ENCODE measurements at regions not wholly inside any gene's neighbourhood (a gene's known extent, or its start where the extent isn't known, plus 50 kb on each side); places are given as distances from the start of the nearest gene placed in this dataset.

DNA sequence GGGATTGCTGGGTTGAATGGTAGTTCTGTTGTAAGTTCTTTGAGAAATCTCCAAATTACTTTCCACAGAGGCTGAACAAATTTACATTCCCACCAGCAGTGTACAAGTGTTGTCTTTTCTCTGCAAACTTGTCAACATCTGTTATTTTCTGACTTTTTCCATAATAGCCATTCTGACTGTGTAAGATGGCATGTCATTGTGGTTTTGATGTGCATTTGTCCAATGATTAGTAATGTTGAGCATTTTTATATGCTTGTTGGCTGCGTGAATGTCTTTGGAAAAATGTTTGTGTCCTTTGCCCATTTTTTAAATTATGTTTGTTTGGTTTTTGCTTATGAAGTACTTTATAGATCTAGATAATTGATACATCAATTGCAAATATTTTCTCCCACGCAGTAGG is 1025.0 kb downstream of the JRKL start:
- no peak for DNase-seq (ENCODE audit: low read depth)
- H3K4me3 ChIP-seq (ENCODE audit: low read depth, low read length) = no peak overlapping the region

DNA sequence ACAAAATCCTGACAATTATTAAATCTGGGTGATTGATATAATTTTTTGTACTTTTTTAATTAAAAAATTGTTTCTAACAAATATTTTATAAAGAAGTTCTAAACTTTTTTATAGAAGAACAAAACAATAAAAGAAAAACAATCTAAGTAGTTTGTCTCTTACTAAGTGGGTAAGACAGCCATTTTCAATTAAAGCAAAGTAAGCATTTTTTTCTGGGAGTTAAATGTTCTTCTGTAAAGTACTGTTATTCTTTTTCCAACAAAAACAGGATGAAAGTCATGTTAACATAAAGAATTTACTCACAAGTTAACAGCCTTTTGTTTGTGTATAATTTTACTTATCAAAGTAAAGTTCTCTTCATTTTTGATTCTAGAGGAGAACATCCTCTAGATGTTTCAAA is 1029.9 kb downstream of the JRKL start:
- H3K4me3 ChIP-seq (ENCODE audit: low read depth, low read length) = no peak overlapping the region
- no peak for DNase-seq (ENCODE audit: low read depth)

DNA sequence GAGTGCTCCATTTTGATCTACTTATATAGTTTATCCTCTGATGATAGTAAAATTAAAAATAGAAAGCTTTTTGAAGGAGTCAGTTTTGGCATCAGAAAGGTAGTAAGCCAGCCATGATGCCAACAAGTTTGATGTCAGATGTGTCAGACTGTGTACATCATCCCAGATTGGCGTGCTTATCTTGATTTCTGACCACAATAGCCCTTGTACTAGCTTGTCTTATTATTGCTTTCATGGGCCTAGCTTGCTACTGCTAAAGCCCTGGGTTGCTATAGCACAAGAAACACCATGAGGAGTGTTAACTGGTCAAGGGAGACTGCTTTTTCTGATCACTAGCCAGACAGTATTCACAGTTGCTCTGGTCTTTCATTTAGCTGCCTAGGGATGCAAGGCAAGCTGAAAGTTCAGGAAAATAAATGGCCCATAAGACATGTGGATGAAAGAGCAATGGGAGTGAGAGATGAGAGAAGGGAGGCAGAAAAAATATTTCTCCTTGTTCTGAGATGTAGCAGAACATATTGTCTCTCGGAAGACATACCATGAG is 1038.5 kb downstream of the JRKL start:
- DNase-seq (ENCODE audit: low read depth) = no peak
- no peak overlapping the region for H3K4me3 ChIP-seq (ENCODE audit: low read depth, low read length)

DNA sequence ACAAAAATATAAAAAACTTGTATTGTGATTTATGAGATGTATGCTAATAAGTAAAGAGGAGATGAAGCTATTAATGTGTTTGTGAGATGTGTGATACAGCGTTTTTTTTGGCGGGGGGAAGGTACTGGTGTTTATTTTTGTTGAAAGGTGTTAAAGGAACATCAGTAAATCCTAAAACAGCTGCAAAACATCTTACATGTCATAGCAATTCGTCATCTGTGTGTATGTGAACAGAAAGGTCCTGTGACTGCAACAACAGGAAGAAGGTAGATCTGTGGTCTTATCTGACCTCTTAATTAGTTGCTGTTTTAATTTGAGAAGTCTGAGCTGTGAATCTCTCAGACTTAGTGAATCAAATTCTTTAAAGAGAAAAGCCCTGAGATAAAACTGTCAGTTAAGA is 1041.1 kb downstream of the JRKL start:
- no peak for DNase-seq (ENCODE audit: low read depth)
- H3K4me3 ChIP-seq (ENCODE audit: low read depth, low read length) = no peak overlapping the region

DNA sequence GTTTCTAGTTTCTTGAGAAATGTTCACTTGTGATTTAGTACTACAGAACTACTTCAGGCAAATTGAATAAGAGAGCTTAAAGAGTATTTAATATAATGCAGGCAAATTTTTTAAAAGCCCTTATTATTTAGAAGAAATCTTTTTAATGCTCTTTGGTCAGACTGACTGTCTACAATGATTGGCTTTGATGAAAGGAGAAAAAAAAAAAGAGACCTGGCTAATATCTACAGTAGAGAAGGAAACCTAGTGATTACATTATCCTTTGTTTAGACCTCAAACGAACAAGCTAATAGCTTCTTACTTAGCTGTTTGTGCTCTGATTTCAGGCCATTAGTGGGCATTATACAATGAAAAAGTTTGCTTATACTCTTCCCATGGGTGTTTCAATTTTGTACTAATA is 1043.1 kb downstream of the JRKL start:
- DNase-seq (ENCODE audit: low read depth) = no peak
- H3K4me3 ChIP-seq (ENCODE audit: low read depth, low read length) = no peak overlapping the region

DNA sequence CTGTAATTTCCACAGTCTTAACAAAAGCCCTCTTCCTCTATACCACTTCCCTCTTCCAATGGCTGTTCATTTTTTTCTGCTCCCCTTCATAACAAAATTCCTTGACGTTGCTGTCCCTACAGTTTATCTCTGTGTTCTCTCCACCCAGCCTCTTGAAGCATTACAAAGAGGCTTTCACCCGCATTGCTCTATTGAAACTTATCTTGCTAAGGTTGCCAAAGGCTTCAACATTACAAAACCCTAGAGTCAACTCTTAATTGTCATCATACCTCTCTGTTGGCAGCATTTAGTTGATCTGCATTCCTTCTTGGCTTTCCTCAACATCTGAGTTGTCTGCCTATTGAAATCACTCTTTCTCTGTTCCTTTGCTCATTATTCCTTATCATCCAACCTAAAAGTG is 1055.7 kb downstream of the JRKL start:
- H3K4me3 ChIP-seq (ENCODE audit: low read depth, low read length) = no peak overlapping the region
- DNase-seq (ENCODE audit: low read depth) = no peak

DNA sequence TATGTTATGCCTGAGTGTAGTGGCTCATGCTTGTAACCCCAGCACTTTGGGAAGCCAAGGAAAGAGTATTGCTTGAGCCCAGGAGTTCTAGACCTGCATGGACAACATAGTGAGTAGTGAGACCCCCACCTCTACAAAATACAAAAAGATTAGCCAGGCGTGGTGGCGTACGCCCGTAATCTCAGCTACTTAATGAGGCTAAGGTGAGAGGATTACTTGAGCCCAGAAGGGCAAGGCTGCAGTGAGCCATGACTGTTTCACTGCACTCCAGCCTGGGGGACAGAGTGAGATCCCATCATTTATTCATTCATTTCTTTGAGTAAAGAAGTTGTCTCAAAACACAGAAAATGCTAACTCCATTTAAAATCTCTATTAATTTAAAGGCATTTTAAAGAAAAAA is 1061.6 kb downstream of the JRKL start:
- H3K4me3 ChIP-seq (ENCODE audit: low read depth, low read length) = no peak overlapping the region
- no peak for DNase-seq (ENCODE audit: low read depth)

DNA sequence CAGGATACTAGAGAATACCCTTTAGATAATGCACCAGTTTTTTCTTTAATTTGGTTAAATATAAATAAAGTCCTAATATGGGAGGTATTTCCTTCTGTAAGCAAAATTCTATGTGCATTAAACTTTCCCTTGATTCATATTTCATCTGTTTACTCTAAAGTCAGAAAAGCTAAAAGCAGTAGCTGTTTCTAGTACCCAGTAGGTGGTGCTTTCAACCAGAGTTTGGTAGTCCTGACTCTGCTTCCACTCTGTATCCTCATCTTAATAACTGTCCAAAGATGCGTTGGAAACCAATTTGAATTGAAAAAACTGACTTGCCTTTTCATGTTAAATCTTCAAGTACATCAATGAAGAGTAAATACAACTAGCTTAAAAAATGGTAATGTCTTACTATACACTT is 1065.2 kb downstream of the JRKL start:
- no peak overlapping the region for H3K4me3 ChIP-seq (ENCODE audit: low read depth, low read length)
- DNase-seq (ENCODE audit: low read depth) = peak; percentile 4

DNA sequence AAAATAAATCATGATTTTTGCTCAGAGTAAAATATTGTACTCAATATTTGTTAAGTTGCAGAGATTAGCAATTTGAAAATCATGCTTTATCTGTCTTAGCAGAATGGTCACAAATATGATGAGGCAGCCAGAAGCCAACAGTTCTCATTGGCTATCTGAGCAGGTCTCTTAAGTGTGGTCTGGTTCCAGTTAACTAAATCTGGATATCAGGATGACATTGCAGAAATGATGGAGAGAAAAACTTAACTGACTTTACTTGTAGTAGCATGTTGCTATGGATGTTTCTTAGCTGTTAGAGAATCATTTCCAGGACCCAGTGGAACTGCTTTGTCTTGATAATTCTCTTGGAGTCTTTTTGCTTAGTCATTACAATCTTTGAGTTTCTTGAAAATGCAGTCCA is 1070.3 kb downstream of the JRKL start:
- no peak for DNase-seq (ENCODE audit: low read depth)
- no peak overlapping the region for H3K4me3 ChIP-seq (ENCODE audit: low read depth, low read length)

DNA sequence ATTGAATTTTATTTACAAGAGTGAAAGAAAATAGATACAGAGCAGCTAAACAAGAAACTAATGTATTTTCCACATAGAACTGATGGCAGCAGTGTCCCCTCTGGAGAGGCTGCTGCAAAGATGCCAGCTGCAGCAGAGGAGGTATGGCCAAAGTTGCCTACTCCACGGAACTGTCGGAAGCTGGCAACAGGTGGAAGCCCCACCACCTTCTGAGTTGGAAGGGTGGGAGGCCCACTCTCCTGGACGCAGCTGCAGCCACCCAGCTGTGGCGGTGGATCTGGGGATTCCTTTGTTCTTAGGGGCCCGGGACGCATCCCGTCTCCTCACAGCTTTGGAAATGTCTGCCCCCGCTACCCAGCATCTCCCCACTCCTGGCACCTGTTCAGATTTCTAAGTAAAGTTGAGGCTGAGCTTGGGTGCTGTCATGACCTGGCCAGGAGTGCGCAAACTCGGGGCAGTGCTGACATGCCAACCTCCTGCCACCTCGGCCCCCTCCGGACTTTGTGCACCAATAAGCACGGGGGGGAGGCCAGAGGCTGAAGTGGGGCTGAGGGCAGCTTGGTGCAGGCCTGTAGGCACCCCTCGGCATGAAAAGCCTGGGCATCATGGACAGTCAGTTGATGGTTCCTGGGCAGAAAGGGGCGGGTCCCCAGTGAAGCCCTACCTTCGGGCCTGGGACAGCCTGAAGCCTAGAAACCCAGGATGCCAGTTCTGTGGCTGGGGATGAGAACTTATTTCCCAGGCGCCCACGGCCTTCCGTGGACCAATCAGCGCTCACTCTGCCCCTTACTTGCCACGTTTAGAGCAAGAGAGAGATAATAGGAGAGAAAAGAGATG is 1071.4 kb downstream of the JRKL start:
- no peak for DNase-seq (ENCODE audit: low read depth)
- no peak overlapping the region for H3K4me3 ChIP-seq (ENCODE audit: low read depth, low read length)

DNA sequence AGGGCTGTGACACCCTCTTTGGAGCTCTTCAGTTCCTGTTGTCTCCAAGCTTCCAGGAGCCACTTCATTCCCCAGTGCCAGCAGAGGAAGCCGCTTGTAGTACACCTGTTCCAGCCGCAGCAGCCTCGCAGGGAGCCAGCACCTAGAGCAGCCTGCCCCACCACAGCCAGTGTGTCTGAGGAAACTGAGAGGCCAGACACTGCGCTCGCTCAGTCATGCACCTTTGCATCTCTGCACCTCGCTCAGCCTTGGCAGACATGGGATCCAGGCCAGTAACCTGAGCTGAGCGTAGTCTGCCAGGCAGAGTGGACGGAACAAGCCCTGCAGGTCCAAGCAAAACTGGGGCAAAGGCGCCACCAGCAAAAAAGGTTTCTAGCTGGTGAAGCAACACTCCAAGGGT is 1072.1 kb downstream of the JRKL start:
- DNase-seq (ENCODE audit: low read depth) = no peak
- H3K4me3 ChIP-seq (ENCODE audit: low read depth, low read length) = no peak overlapping the region

DNA sequence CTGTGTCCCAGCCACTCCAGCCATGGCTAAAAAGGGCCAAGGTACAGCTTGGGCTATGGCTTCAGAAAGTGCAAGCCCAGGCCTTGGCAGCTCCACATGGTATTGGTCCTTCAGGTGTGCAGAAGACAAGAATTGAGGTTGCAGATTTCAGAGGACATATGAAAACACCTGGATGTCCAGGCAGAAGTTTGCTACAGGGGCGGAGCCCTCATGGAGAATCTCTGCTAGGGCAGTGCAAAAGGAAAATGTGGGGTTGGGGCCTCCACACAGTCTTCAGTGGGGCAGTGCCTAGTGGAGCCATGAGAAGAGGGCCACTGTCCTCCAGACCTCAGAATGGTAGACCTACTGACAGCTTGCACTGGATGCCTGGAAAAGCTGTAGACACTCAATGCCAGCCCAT is 1074.1 kb downstream of the JRKL start:
- DNase-seq (ENCODE audit: low read depth) = no peak
- H3K4me3 ChIP-seq (ENCODE audit: low read depth, low read length) = no peak overlapping the region

DNA sequence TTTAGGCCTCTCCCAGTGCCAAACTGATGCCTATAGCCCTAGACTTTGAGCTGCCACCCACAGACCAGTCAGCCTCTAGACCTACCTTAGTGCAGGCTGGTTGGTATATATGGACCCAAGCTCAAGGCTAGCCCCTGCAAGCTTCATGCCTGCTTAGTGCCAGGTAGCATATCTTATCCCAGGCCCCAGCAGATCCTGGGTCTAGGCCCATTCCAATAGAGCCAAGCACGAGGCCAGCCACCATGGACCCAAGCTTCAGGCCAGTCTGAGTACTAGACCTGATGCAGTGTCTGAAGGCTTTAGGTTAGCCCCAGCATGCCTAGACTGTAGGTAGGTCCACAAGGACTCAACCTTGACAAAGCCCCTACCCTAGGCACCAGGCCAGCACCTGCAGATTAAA is 1081.7 kb downstream of the JRKL start:
- DNase-seq (ENCODE audit: low read depth) = no peak
- H3K4me3 ChIP-seq (ENCODE audit: low read depth, low read length) = no peak overlapping the region

DNA sequence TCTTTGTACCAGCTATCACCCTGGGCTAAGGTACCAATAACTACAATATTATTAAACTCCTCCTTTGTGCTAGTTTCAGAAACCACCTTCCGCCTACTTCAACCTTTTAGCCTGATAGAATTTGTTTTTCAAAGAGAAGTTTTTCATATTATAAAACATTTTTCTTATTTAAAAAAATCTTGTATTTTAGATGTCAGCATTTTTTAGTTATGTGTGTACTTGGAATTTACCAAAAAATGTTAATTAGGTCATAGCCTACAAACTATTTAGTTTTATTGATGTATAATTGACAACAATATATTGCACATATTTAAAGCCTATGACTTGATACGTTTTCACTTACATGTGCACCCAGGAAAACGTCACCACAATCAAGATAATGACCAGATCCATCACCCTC is 1097.6 kb downstream of the JRKL start:
- H3K4me3 ChIP-seq (ENCODE audit: low read depth, low read length) = no peak overlapping the region
- DNase-seq (ENCODE audit: low read depth) = no peak

DNA sequence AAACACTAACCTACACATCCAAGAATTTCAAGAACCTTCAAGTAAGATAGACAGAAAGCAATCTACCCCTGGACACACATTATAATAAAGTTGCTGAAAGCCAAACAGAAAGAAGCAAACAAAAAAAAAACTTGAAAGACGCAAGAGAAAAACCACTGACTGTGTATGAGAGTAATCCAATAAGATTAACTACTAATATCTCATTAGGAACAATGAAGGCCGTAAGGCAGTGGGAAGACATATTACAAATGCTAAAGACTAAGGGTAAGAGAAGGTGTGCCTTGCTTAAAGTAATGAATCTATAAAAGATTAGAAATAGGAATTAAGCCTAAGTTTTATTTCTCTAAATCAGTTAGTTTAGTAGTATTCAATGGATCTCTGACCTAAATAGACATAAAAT is 1109.1 kb downstream of the JRKL start:
- no peak for DNase-seq (ENCODE audit: low read depth)
- no peak overlapping the region for H3K4me3 ChIP-seq (ENCODE audit: low read depth, low read length)

DNA sequence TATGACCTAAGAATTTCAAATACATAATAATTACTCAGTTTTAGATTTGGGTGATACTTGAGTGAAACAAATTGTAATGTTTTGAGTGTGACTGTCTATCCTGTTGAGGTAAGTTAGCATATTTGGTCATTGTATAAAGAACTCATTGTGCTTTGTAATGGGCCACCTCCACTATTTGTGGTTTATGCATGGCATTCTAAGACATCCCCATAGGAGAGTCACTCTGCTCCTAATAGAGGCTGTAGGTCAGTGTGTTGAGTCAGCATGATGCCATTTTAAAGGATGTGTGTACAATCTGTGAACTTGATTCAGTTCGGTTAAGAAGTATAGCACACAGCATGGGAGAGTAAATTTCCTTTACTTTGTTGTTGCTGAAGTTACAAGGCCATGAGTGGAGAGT is 1112.4 kb downstream of the JRKL start:
- H3K4me3 ChIP-seq (ENCODE audit: low read depth, low read length) = no peak overlapping the region
- peak; percentile 25 for DNase-seq (ENCODE audit: low read depth)

DNA sequence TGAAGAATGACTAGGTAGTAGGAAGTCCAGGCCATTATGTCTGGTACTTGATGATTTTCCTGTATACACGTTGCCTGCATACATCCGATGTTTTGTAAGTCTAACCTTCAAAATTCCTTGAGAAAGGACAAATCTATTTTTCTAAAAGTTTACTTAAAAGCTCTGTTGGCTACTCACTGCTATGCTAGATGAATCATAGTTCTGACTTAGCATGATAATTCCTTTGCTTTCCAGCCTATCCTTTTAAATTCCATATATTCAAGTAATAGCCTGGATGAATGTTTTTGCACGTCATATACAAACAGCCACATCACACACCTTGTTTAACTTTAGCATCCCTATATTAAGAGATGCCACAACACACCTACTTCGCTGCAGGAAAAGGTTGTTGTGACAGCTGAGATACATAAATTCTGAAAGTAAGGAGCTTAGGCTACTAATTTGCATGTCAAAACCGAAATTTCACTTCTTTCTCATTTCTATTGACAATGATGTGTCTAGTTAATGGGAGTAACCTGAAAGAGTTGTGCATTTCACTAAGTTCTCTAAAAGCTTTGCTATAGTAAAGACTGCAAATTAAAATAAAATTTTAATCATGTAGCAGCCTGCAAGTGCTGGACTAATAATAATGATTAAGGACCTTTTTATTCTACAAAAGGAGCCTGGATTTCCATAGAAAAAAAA is 1116.4 kb downstream of the JRKL start:
- no peak overlapping the region for H3K4me3 ChIP-seq (ENCODE audit: low read depth, low read length)

DNA sequence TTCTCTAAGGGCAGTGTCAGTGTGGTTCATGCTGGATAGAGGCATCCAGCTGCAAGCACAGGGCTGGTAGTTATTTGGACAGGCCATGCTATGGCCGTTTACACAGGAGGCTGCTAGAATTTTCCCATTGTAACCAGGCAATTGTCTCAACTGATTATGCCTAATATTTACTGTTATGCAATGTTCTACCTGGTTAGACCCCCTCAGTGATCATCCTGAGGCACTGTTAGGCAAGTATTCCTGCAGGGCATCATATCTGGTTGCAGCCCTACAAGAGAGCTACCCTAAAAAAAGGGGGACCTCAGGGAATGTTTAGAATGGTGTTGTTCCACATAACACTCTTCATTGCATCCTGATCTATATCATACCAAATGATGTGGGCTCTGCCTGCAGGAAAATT is 1124.6 kb downstream of the JRKL start:
- DNase-seq (ENCODE audit: low read depth) = no peak
- no peak overlapping the region for H3K4me3 ChIP-seq (ENCODE audit: low read depth, low read length)

More for the DNA sequence above, 1116.4 kb downstream of the JRKL start:
- DNase-seq (ENCODE audit: low read depth) = peak; percentile 1

DNA sequence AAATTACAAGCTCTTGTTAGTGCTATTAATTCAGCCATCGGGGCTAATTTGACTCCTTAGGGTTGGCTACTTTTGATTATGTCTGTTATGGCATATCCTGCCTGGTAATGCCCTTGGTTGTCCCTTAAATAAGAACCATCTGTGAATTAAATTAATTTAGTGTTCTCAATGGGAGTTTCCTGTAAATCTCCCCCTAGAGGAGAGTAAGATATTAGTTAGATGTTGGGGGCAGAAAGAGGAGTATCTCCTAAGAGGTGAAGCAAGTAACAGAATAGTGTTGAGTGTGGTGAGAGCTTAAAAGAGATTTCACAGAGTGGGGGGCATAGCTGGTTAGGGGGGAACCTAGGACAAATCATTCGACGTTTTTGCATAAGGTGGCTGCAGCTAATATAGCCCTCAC is 1126.9 kb downstream of the JRKL start:
- no peak overlapping the region for H3K4me3 ChIP-seq (ENCODE audit: low read depth, low read length)
- no peak for DNase-seq (ENCODE audit: low read depth)

DNA sequence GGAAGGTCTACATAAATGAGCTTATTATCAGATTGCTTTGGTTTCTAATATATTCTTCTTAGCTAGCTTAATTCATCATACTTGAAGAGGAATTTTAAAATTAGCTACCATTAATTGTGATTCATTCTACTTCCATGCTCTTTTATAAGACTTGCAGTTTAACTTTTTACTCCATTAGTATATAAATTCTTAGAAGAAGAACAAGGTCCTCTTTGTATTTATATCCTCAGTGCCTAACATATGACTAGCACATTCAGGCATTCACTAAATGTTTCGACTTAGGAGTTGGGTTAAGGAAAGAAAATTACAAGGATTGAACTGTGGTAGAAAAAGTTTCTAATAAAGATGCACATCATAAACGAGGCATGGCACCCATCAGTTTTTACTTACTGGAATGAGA is 1135.5 kb downstream of the JRKL start:
- no peak overlapping the region for H3K4me3 ChIP-seq (ENCODE audit: low read depth, low read length)
- no peak for DNase-seq (ENCODE audit: low read depth)
